Fibroblast of skin of back (primary cell): ENCODE measurements at regions not wholly inside any gene's neighbourhood (a gene's known extent, or its start where the extent isn't known, plus 50 kb on each side); places are given as distances from the start of the nearest gene placed in this dataset.
A peak's percentile ranks its signal among the peaks of the same experiment; 100 is the strongest.
"Not testable (repeated sequence)": the region's sequence is repeated elsewhere in the genome, so short reads cannot be mapped to it uniquely, and the experiment has no call there.

Experiments used
- DNase-seq: peaks from one replicate; pipeline ENCODE4 v3.0.0-alpha.2; 2013

DNA sequence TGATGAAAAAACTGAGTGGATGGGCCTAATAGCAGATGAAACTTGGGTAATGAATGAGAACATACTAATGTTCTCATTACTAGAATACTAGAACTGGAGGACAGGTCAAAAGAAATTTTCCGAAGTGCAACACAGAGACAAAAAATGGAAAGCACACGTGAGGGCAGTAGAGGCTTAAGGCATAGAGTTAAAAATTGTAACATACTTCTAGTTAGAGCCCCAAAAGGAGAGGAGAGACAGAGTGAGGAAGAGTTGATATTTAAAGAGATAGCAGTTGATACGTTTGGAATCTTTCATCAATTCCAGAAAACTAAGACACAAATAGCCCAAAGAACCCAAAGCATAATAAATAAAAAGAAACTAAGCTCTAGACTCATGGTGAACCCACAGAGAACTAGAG, 327.9 kb downstream of the SQOR start:
- DNase-seq: no peak

GRCh38 chr15:45970542-45970941, 335.7 kb downstream of the SQOR start:
- DNase-seq: no peak

GRCh38 chr15:45980366-45980765, 345.5 kb downstream of the SQOR start:
- no peak for DNase-seq

DNA sequence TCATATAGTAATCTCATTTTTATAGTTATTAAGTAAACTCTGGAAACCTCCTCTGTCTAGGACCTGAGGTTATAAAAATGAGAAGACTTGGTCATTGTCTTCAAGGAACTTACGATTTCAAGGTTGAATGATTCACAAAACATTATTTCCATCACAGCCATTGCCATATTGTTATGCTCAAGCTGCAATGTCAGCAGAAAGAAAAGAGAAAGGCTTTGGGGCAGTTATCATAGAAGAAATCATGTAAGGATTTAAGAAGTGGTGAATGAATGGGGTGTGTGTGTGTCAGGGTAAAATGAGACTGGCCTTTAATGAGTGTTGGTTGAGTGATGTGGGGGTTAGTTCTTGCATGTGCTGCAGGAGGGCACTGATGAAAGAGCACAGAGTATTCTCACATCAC, 346.8 kb downstream of the SQOR start:
- DNase-seq: no peak

DNA sequence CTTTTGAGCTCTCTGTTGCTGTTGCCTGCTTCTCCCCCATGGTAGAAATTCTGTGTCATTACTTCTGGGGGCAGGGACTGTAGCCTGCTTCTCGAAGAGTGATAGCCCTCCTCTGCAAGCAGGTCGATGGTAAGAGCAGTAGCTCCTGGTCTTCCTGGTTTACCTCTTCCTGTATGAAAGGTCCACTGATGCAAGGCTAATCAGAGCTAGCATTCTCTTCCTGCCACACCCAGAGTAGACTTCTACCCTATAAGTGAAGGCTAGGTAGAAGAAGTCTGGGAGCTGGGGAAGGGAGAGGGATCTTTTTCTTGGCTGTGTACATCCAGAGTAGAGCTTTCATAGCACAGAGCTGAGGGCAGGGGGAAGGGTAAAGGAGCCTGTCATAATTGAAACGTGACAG, 357.0 kb downstream of the SQOR start:
- DNase-seq: no peak

DNA sequence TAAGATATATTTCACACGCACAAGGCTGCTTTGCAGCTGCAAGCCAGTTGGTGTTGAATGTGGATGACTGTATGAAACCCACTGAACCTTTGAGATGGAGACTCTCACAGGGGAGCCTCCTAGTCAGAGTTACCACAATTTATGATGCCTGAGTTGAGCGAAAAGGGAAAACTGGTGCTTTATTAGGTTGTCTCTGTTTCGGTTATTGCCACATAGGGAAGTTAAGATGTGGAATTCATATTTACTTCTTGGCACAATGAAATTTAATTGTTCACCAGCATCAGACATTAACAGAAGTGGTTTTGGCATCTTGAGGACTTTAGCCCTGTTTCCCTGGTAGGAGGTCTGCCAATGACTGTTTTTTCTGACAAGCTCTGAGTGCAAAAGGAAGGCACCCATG, 358.2 kb downstream of the SQOR start:
- DNase-seq: no peak

DNA sequence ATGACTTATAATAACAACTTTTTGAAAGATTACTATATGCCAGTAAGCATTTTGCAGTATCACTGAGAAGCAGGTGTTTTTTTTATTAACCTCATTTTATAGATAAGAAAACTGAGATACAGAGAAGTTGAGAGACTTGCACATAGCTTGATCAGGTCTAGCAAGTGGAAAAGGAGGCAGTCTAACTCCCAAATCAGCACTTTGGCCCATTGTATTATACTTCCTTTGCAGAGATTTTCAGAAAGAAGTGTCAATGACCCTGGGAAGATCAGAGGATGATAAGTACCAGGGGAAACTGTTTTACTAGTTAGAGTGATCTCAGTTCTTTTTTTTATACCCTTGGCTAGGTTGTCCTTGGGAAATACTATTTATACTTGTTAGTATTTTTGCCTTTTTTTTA, 358.7 kb downstream of the SQOR start:
- no peak for DNase-seq

- no peak for DNase-seq
Measured at GRCh38 chr15:45995800-45996199, 361.0 kb downstream of the SQOR start.

- DNase-seq: no peak
Measured at GRCh38 chr15:46014532-46014931, 379.7 kb downstream of the SQOR start.

DNA sequence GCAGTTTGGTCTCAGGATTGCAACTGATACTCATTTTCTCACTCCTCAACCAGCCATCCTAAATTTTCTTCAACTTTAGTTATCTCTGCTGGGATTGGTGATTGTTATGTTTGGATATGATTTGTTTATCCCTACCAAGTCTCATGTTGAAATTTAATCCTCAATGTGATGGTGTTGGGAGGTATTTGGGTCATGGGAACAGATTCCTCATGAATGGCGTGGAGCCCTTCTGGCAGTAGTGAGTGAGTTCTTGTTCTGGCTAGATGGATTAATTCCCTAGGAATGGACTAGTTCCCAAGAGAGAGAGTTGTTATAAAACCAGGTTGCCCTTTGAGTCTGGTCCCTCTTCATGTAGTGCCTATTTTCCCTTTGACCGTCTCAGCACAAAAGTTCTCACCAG, 399.9 kb downstream of the SQOR start:
- no peak for DNase-seq

GRCh38 chr15:46039703-46040102, 404.9 kb downstream of the SQOR start:
- no peak for DNase-seq

DNA sequence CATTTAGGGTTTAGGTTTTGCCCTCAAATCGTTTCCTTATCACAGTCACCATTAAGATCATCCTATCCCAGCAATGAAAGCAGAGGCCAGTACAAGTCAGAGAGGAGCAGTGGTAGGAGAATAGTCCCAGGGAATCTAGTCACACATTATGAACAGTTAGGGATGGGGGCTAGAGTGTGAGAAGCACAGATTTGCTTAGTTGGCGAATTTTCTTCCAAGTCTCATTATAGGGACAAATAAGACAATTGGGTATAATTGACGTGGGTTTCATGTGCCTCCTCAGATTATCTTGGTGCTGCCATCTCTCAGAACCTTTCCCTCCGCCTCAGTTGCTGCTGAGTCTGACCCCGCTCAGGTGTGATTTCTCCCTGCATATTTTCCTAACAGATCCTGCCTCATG, 407.1 kb downstream of the SQOR start:
- DNase-seq: no peak

DNA sequence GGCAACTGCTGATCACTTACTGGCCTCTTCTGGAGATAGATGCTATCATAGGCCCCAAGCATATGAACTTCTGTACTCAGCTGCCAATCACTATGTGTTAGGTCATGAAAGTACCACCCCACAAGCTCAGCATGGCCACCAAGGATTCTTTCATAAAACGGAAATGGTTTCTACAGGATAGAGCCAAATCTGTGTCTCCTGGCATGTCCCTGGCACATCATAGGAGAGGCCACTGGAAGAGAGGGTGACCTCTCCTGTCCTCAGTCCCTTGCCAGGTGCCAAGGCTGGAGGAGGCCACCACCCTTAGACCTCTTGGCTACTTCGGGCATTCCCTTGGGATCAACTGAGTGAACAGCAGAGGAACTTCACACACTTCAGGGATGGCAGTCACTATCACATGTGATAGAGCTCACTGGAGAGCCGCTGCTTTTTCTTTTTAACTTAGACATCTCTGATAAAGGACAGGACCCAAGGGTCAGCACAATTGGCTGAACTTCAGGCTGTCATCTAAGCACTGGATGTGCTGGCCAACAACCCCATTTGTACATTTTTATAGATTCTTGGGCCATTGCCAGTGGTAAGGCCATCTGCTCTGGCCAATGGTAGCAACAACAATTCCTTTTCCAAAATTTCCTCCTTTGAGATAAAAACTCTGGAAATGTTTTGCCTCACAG, 425.2 kb downstream of the SQOR start:
- DNase-seq: no peak

DNA sequence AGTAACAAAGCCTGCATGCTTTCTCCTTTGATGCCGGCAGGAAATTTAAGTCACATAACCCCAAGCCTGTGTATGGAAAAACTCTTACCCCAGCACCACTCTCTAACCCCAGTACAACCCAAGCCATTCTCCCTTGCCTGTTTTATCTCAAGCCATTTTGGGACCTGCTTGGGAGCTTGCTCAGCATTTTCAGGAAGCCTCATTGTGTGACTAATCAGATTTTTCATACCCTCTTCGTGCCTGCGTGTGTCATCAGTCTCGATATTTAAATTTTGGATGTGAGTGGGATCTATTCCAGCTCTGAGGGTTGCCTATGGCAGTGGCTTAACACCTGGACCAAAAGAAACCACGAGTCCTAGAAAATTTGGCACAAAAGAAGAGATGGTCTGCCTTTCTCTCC, 426.2 kb downstream of the SQOR start:
- no peak for DNase-seq

DNA sequence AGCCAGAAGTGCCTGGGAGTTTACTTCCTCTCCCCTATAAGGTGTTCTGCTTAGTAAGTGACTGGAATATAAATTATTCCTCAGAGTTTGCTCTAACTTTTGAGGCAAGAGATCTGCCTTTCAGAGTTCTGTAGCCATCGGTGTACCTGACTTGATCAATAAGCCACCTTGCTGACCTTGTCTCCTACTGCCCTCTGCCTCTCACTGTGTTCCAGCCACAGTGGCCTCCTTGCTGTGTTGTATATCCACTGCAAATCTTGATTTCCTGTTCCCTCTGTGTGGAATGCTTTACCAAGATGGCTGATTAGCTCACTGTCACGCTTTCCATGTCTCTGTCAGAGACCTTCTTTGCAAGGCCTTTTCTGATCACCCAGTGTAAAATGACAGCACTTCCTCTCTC, 442.4 kb downstream of the SQOR start:
- no peak for DNase-seq

GRCh38 chr15:46079046-46079445, 444.2 kb downstream of the SQOR start:
- DNase-seq: no peak

GRCh38 chr15:46080016-46080415, 445.2 kb downstream of the SQOR start:
- DNase-seq: no peak

DNA sequence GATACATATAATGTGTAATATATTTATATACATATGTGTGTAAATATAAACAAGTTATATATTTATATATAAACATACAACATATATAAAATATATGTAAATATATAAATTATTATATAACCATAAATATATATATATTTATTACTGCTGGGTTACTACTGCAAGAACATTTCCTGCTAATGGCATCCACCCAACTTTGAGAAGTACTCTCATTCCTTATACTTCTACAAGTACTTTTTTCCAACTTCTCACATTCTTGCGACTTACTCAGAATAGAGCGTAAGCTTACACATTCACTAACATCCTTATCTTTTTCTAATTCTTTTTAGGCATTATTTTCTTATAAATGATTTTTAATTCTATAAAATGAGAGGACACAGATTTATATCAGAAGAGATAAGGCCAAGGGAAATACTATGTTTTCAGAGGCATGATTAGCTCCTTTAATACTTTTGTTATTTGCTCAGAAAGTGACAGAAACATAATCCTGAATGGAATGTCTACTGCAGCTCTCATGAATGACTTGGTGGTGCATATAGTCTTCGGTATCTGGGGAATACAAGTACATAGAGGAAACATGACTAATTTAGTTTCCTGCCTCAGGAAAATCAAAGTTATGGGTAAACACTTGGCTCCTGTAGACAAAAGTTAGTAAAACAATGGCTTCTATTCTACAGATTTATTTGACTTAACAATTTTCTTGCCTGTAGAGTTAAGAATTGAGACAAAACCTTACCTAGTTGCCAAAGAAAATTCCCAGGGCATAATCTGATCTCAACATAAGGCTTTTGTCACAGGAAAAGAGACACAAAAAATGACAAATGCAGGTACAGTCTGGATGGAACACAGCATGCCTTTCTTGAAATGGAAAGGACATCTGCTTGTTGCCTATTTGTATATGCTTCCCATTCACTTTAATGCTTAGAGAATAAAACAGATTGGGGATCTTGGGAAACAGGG, 453.9 kb downstream of the SQOR start:
- peak; percentile 55 for DNase-seq

GRCh38 chr15:46089467-46089935, 454.7 kb downstream of the SQOR start:
- no peak for DNase-seq

GRCh38 chr15:46091860-46092450, 457.1 kb downstream of the SQOR start:
- DNase-seq: peak; percentile 28

DNA sequence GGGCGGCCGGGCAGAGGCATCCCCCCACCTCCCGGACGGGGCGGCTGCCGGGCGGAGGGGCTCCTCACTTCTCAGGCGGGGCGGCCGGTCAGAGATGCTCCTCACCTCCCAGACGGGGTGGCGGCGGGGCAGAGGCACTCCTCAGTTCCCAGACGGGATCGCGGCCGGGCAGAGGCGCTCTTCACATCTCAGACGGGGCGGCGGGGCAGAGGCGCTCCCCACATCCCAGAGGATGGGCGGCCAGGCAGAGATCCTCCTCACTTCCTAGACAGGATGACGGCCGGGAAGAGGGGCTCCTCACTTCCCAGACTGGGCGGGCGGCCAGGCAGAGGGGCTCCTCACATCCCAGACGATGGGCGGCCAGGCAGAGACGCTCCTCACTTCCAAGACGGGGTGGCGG, 463.2 kb downstream of the SQOR start:
- DNase-seq: not testable (repeated sequence)

DNA sequence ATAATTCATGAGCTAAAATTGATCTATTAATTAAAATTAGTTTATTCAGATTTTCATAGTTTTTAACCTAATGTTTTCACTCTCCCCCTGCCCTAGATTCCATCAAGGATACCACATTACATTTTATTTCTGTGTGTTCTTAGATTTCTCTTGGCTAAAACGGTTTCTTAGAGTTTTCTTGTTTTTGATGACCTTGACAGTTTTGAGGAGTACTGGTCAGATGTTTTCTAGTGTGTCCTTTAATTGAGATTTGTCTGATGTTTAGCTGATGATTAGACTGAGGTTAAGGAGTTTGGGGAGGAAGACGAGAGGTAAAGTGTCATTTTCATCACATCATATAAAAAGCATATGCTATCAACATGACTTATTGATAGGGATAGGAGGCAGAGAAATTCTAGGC, 475.9 kb downstream of the SQOR start:
- DNase-seq: no peak

DNA sequence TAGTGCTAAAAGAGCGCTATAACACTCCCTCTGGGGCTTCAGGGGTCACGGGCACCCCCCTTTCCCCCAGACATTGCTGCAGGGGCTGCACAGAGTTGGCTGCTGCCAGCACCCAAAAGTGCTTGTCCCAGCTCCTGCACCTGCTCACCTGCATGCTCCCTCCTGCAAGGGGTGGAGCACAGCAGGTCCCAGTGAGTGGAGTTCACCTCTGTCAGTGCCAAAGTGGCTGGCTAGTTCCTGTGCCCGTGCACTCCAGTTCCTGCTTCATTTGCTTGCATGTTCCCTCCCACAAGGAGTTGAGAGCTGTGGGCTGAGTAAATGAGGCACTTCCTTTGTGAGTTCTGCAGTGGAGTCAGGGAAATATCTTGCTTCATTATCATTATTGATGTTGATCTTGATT, 476.9 kb downstream of the SQOR start:
- no peak for DNase-seq

DNA sequence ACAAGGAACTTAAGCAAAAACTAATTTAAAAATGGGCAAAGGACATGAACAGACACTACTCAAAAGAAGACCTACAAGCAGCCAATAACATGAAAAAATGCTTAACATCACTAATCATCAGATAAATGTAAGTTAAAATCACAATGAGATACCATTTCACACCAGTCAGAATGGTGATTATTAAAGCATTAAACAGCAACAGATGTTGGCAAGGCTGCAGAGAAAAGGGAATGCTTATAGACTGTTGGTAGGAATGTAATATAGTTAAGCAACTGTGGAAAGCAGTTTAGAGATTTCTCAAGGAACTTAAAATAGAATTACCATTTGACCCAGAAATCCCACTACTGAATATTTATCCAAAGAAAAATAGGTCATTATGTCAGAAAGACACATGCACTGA, 482.2 kb downstream of the SQOR start:
- no peak for DNase-seq
